ENCODE measurements at regions not wholly inside any gene's neighbourhood (a gene's known extent, or its start where the extent isn't known, plus 50 kb on each side); places are given as distances from the start of the nearest gene placed in this dataset.

DNA sequence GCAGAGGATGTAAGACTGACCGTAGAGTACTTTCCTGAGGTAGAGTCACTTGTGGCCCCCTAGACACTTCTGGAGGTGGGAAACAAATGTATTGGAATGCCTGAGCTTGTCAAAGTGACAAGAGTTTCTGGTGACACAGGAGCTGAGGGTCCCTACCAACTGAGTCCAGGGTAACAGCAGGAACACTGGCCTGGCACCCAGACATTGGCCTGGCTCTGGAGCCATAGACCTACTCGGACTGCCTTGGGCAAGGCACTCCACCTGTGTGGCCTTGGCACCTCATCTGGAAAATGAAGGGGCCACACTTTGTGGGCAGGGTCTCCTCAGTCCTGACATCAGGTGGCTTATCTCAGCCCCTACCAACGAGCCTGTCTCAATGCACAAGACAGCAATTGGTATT is 398.2 kb upstream of the CELF4 start:
- Histone ChIP-seq H3K4me3 (ENCODE audit: low read depth, low read length) (no peak overlapping the region), H3K27me3 (ENCODE audit: control insufficient read depth, insufficient read depth, low read length) (no peaks in the 10 kb centered on the region), H3K36me3 (ENCODE audit: control insufficient read depth, insufficient read depth, low read length) (no peaks in the 10 kb centered on the region)
- no peak for TF ChIP-seq CTCF (IDR thresholded peaks at IDR 0.05; ENCODE audit: insufficient read depth, low read length, poor library complexity, severe bottlenecking)
- DNase-seq (ENCODE audit: low read depth) = no peak

- no peak for TF ChIP-seq CTCF (IDR thresholded peaks at IDR 0.05; ENCODE audit: insufficient read depth, low read length, poor library complexity, severe bottlenecking)
- Histone ChIP-seq H3K27me3 (ENCODE audit: control insufficient read depth, insufficient read depth, low read length) (no peaks in the 10 kb centered on the region), H3K4me3 (ENCODE audit: low read depth, low read length) (no peak overlapping the region), H3K36me3 (ENCODE audit: control insufficient read depth, insufficient read depth, low read length) (no peaks in the 10 kb centered on the region)
- DNase-seq (ENCODE audit: low read depth) = no peak
Measured at GRCh38 chr18:37962316-37962966, 396.8 kb upstream of the CELF4 start.

- Histone ChIP-seq H3K27me3 (ENCODE audit: control insufficient read depth, insufficient read depth, low read length) (no peaks in the 10 kb centered on the region), H3K4me3 (ENCODE audit: low read depth, low read length) (no peak overlapping the region), H3K36me3 (ENCODE audit: control insufficient read depth, insufficient read depth, low read length) (no peaks in the 10 kb centered on the region)
- DNase-seq (ENCODE audit: low read depth) = no peak
- TF ChIP-seq CTCF (IDR thresholded peaks at IDR 0.05; ENCODE audit: insufficient read depth, low read length, poor library complexity, severe bottlenecking) = no peak
Measured at GRCh38 chr18:37958499-37958898, 392.9 kb upstream of the CELF4 start.

DNA sequence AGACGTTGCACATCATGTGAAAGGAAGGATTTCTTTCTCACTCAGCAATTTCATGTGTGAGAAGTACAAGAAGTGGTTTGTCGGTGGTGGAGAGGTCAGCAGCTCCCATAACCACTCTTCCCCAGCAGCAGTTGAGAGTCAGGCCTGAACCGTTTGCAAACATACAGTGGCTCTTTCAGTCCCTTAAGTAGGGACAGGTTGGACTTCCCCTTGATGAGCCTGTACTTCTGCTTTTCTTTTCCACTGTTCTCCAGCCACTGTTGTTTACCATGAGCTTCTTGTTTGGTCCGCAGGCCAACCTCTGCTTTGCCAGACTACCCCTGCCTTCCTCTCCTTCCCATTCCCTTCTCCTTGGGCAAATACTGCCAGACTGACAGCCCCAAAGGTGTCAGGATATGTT is 391.3 kb upstream of the CELF4 start:
- no peak overlapping the region for H3K4me3 ChIP-seq (ENCODE audit: low read depth, low read length)
- H3K36me3 ChIP-seq (ENCODE audit: control insufficient read depth, insufficient read depth, low read length) = no peaks in the 10 kb centered on the region
- DNase-seq (ENCODE audit: low read depth) = no peak
- TF ChIP-seq CTCF (IDR thresholded peaks at IDR 0.05; ENCODE audit: insufficient read depth, low read length, poor library complexity, severe bottlenecking) = no peak
- H3K27me3 ChIP-seq (ENCODE audit: control insufficient read depth, insufficient read depth, low read length) = no peaks in the 10 kb centered on the region

- no peak for DNase-seq (ENCODE audit: low read depth)
- H3K27me3 ChIP-seq (ENCODE audit: control insufficient read depth, insufficient read depth, low read length) = no peaks in the 10 kb centered on the region
- no peaks in the 10 kb centered on the region for H3K36me3 ChIP-seq (ENCODE audit: control insufficient read depth, insufficient read depth, low read length)
- H3K4me3 ChIP-seq (ENCODE audit: low read depth, low read length) = no peak overlapping the region
- no peak for TF ChIP-seq CTCF (IDR thresholded peaks at IDR 0.05; ENCODE audit: insufficient read depth, low read length, poor library complexity, severe bottlenecking)
Measured at GRCh38 chr18:37956020-37956419, 390.4 kb upstream of the CELF4 start.

- Histone ChIP-seq H3K27me3 (ENCODE audit: control insufficient read depth, insufficient read depth, low read length) (no peaks in the 10 kb centered on the region), H3K36me3 (ENCODE audit: control insufficient read depth, insufficient read depth, low read length) (no peaks in the 10 kb centered on the region), H3K4me3 (ENCODE audit: low read depth, low read length) (no peak overlapping the region)
- DNase-seq (ENCODE audit: low read depth) = no peak
- TF ChIP-seq CTCF (IDR thresholded peaks at IDR 0.05; ENCODE audit: insufficient read depth, low read length, poor library complexity, severe bottlenecking) = no peak
Measured at GRCh38 chr18:37955201-37955600, 389.6 kb upstream of the CELF4 start.

All from kidney epithelial cell (primary cell).